HepG2 (cell line): ENCODE measurements at regions not wholly inside any gene's neighbourhood (a gene's known extent, or its start where the extent isn't known, plus 50 kb on each side); places are given as distances from the start of the nearest gene placed in this dataset.

Experiments used
- ATAC-seq: fragments of 200-7000 bp; cut with Tn5 transposase; 3 replicates; pipeline ENCODE4 v1.9.1; 2020; ENCODE audit warnings: mild to moderate bottlenecking, moderate library complexity
- BruUV-seq: library from RNA; stranded (reverse); fragments of 400-500 nt; replicated peaks from 2 replicates; lab custom pipeline; 2021; lab: Mats Ljungman, UMichigan
- CTCF ChIA-PET: fragments of 300-600 bp; formaldehyde crosslinking; extraction: SDS; loops from one replicate; lab custom pipeline; 2021; ENCODE audit warnings: low total read pairs, inconsistent platforms, low intra/inter-chr PET ratio; lab: Yijun Ruan, JAX
- POLR2A ChIA-PET: fragments of 350-600 bp; sonication (Branson Sonifier 250); formaldehyde crosslinking; loops from one replicate; lab custom pipeline; 2020; ENCODE audit warnings: antibody characterized with exemption, inconsistent platforms; lab: Yijun Ruan, JAX
- DNase-seq: peaks from one replicate; pipeline ENCODE4 v3.0.0-alpha.2; 2015; ENCODE audit warnings: low spot score
- FAIRE-seq: peaks from 3 replicates; lab custom pipeline; 2011; peaks lifted over from hg19 to GRCh38; lab: Jason Lieb, UNC
- H2AFZ ChIP-seq: one replicate; pipeline ENCODE4 v1.6.1; 2011; ENCODE audit warnings: low read length, inconsistent platforms
- H3K27ac ChIP-seq: fragments of 300-600 bp; 3 replicates; pipeline ENCODE4 v1.8.0; 2011; ENCODE audit warnings: mixed run types, mild to moderate bottlenecking, mixed read lengths, low read length, inconsistent platforms; ENCODE audit not compliant: insufficient read depth; ENCODE audit errors: extremely low read length
- H3K27me3 ChIP-seq, 2 experiments: fragments of 200-600 bp in 1 of 2; 2 replicates in 1 of 2; 3 replicates in 1 of 2; pipeline versions ENCODE4 v1.6.0 to v1.8.0; 2011; ENCODE audit warnings: low read length in 2 of 2, mild to moderate bottlenecking in 2 of 2, moderate library complexity in 2 of 2, inconsistent platforms in 1 of 2; ENCODE audit not compliant: insufficient read depth in 2 of 2, control insufficient read depth in 1 of 2
- H3K36me3 ChIP-seq, 2 experiments: fragments of 200-600 bp in 1 of 2; replicated peaks in 1 of 2; 2 replicates in 1 of 2; 3 replicates in 1 of 2; pipeline versions ENCODE4 v1.5.1 to v1.8.0; 2011; ENCODE audit warnings: low read length in 2 of 2, inconsistent platforms in 1 of 2; ENCODE audit not compliant: insufficient read depth in 2 of 2, control insufficient read depth in 1 of 2
- H3K4me1 ChIP-seq: 2 replicates; pipeline ENCODE4 v1.5.1; 2012; ENCODE audit warnings: low read length, inconsistent platforms; ENCODE audit not compliant: insufficient read depth
- H3K4me2 ChIP-seq: 2 replicates; pipeline ENCODE4 v1.6.0; 2011; ENCODE audit warnings: low read depth, low read length, inconsistent platforms
- H3K4me3 ChIP-seq, 3 experiments: fragments of 200-600 bp in 1 of 3; sonication (generic), shearing (Covaris generic) in 1 of 3; replicated peaks in 1 of 3; 2 replicates each; pipeline ENCODE4 v1.5.1; 2011 to 2016; ENCODE audit warnings: low read length in 3 of 3, inconsistent platforms in 2 of 3, low read depth in 2 of 3, mild to moderate bottlenecking in 2 of 3, control low read depth in 1 of 3, mixed read lengths in 1 of 3; ENCODE audit not compliant: insufficient read depth in 1 of 3
- H3K79me2 ChIP-seq: one replicate; pipeline ENCODE4 v1.6.1; 2011; ENCODE audit warnings: low read length, inconsistent platforms; ENCODE audit not compliant: insufficient read depth
- H3K9ac ChIP-seq: 2 replicates; pipeline ENCODE4 v1.6.0; 2011; ENCODE audit warnings: mild to moderate bottlenecking, low read depth, low read length, inconsistent platforms; ENCODE audit not compliant: insufficient read depth
- H3K9me3 ChIP-seq: 2 replicates; pipeline ENCODE4 v1.5.1; 2012; ENCODE audit warnings: mild to moderate bottlenecking, low read length
- H4K20me1 ChIP-seq: 2 replicates; pipeline ENCODE4 v1.6.0; 2011; ENCODE audit warnings: inconsistent platforms, mild to moderate bottlenecking, low read length, moderate library complexity; ENCODE audit not compliant: insufficient read depth
- ARNTL ChIP-seq: sonication (generic); formaldehyde crosslinking; IDR thresholded peaks from 2 replicates; pipeline ENCODE4 v1.4.0; 2020; ENCODE audit warnings: mild to moderate bottlenecking, missing genetic modification reagents
- ATF5 ChIP-seq: sonication (generic); formaldehyde crosslinking; IDR thresholded peaks from 2 replicates; pipeline ENCODE4 v1.4.0; 2020; ENCODE audit warnings: mild to moderate bottlenecking, low read depth, missing genetic modification reagents
- CAMTA2 ChIP-seq: sonication (generic); formaldehyde crosslinking; IDR thresholded peaks from 2 replicates; pipeline ENCODE4 v1.4.0; 2020; ENCODE audit warnings: mild to moderate bottlenecking, missing genetic modification reagents, borderline replicate concordance
- KIAA2018 ChIP-seq: sonication (generic); formaldehyde crosslinking; IDR thresholded peaks from 2 replicates; pipeline ENCODE4 v1.5.0; 2020; ENCODE audit warnings: mild to moderate bottlenecking, missing genetic modification reagents, borderline replicate concordance
- NFYC ChIP-seq: IDR thresholded peaks from 2 replicates; pipeline ENCODE4 v1.6.1; 2016; ENCODE audit warnings: missing genetic modification reagents, missing compliant biosample characterization
- SCMH1 ChIP-seq: sonication (generic); formaldehyde crosslinking; IDR thresholded peaks from 2 replicates; pipeline ENCODE4 v1.9.0; 2021; ENCODE audit warnings: missing genetic modification reagents, mild to moderate bottlenecking, borderline replicate concordance
- ZFP91 ChIP-seq: sonication (generic); formaldehyde crosslinking; IDR thresholded peaks from 2 replicates; pipeline ENCODE4 v1.9.0; 2022; ENCODE audit warnings: missing genetic modification reagents, mild to moderate bottlenecking, borderline replicate concordance
- ZNF546 ChIP-seq: sonication (generic); formaldehyde crosslinking; conservative IDR thresholded peaks from 2 replicates; pipeline ENCODE4 v1.8.1; 2023; ENCODE audit warnings: mild to moderate bottlenecking, missing genetic modification reagents
- ZNF839 ChIP-seq: sonication (generic); formaldehyde crosslinking; IDR thresholded peaks from 2 replicates; pipeline ENCODE4 v1.4.0; 2020; ENCODE audit warnings: missing genetic modification reagents, mild to moderate bottlenecking, borderline replicate concordance
- ZSCAN12 ChIP-seq: sonication (generic); formaldehyde crosslinking; IDR thresholded peaks from 2 replicates; pipeline ENCODE4 v1.9.0; 2021; ENCODE audit warnings: mild to moderate bottlenecking, missing genetic modification reagents
- WGBS: methylation state at CpG from one replicate; pipeline ENCODE4 v1.1.6; 2017; ENCODE audit warnings: low lambda C conversion rate; 5-methylcytosine and 5-hydroxymethylcytosine counted together
- in situ Hi-C: cut with HindIII; loops from 2 replicates; pipeline ENCODE4 v1.10.0; 2017; ENCODE audit warnings: low pct_unique_long_range_greater_than_20kb; ENCODE audit not compliant: extremely low pct_ligation_motif_present
- intact Hi-C: fragments of 100-400 bp; cut with micrococcal nuclease; formaldehyde crosslinking; loops from one replicate; pipeline ENCODE4 v1.10.0; 2022; ENCODE audit not compliant: unreplicated experiment

GRCh38 chr12:125300249-125300648 is 235.0 kb downstream of the AACS start:
- H3K4me2 ChIP-seq: no peak overlapping the region
- intact Hi-C loops: no loop called here
- TF ChIP-seq ZSCAN12 (no peak), ZNF546 (CRISPR knock-in tag) (no peak), NFYC (CRISPR knock-in tag) (no peak), ZFP91 (CRISPR knock-in tag) (no peak), ATF5 (CRISPR knock-in tag) (no peak), ARNTL (CRISPR knock-in tag) (no peak), CAMTA2 (CRISPR knock-in tag) (no peak), ZNF839 (no peak), KIAA2018 (CRISPR knock-in tag) (no peak), SCMH1 (CRISPR knock-in tag) (no peak)
- POLR2A ChIA-PET: no interaction called here
- H3K9ac ChIP-seq: no peak overlapping the region
- BruUV-seq: no TSS peak
- H3K79me2 ChIP-seq: no peaks in the 10 kb centered on the region
- FAIRE-seq: no peak
- H3K9me3 ChIP-seq: no peaks in the 10 kb centered on the region
- H3K27ac ChIP-seq: no peak overlapping the region
- H3K4me3 ChIP-seq: no peak overlapping the region
- CTCF ChIA-PET: no interaction called here
- H3K36me3 ChIP-seq: no peaks in the 10 kb centered on the region
- ATAC-seq: no peak
- no peak overlapping the region for H2AFZ ChIP-seq
- no peaks in the 10 kb centered on the region for H3K4me1 ChIP-seq
- in situ Hi-C loops: no loop called here
- DNase-seq: no peak
- H4K20me1 ChIP-seq: no peaks in the 10 kb centered on the region
- 3% methylated on average over 3 of the region's 3 CpGs for WGBS
- H3K27me3 ChIP-seq: peaks cover 4 to 34% of the 10 kb centered on the region in 2 experiments; a peak in 4 of 5 replicates
